GM21825 (cell line): ENCODE measurements at regions not wholly inside any gene's neighbourhood (a gene's known extent, or its start where the extent isn't known, plus 50 kb on each side); places are given as distances from the start of the nearest gene placed in this dataset.
"Not testable (repeated sequence)": the region's sequence is repeated elsewhere in the genome, so short reads cannot be mapped to it uniquely, and the experiment has no call there.

Experiments used
- ATAC-seq: cut with Tn5 transposase; IDR thresholded peaks from one replicate; pipeline ENCODE4 v1.9.1; 2021; ENCODE audit warnings: mild to moderate bottlenecking, moderate library complexity; ENCODE audit not compliant: unreplicated experiment

DNA sequence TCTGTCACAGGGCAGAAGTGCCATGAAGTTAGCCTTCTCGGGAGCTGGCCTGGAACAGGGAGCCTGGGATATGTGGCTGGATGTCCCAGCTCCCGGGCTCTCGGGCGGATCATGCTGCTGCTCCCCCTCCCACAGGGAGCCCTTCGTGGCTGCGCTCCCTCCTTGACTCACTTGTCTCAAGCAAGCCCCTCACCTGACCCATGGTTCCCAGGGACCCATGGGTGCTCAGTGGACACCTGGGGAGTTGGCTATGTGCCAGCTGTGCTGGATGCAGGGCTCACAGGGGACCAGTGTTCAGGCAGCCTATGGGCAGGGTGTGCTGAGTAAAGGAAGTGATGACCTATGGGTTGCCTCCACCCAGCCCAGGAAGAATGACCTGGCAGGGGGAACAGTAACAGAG lies 213.1 kb upstream of the SGCG start:
- ATAC-seq: no peak

DNA sequence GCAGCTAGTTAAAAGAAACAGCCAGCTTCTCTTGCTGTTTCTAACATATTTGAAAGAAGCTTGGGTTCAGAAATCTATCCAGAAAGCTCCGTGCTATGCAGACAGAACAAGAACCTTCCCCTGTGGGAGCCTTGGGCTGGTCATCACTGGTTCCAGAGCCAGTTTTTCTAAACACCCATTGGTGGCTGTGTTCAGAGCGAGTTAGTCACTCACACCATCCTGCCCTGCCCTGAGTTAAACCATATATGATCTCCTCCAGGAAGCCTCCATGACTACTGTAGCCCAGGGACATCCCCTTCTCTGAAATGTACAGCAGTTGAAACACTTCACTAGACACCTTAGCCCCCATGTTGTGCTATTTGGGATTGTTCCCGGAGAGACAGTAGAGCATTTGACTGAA lies 200.8 kb upstream of the SGCG start:
- ATAC-seq: no peak

DNA sequence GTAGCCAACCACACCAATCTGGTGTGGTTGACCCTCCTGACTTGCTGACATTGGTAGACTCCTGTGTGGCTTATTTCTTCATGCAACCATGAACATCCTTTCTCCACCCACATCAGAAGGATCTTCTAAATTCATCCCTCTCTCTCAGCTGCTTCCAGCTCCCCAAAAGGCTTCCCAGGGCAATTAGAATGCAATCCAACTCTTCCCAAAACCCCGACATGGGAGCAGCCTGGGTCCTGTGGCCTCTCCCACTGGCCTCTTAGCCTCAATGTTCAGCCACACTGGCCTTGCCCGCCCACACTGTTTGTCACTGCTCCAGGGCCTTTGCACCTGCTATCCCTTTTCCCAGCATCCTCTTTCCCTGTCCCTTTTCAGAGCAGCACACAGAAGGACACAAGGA lies 199.8 kb upstream of the SGCG start:
- no peak for ATAC-seq

DNA sequence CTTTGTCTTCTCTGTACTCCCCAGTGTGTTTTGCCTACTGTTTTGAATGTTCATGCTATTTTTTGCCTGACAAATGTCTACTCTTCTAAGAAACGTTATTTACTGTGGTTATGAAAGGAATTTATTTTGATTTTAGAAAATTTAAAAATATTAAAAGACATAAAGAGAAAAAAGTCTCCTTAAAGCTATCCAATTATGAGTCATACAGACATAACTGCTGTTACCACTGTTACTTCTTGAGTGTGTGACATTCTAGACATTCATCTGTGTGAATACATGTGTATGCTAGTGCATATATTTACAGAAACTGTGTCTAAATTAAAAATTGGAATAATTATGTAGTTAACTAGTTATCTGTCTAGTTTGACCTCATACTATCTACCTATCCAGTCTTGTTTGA lies 187.6 kb upstream of the SGCG start:
- no peak for ATAC-seq

DNA sequence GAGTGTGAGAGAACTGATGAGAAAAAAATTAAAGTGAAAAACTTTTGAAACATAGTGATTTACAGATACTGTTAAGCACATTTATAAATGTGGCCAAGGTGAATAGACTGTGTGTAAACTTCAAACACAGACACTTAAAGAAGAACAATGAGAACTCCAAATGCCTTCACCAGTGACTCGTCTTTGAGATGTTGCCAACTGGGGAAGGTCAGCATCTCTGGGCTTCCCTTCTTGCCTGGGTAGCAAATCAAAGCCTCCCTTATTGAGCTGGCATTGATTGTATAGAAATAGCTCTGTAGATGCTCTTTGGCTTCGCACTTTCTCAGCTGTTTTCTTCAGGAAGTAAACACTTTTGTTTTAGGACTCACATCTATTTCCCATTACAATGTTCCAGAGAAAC lies 177.3 kb upstream of the SGCG start:
- no peak for ATAC-seq

DNA sequence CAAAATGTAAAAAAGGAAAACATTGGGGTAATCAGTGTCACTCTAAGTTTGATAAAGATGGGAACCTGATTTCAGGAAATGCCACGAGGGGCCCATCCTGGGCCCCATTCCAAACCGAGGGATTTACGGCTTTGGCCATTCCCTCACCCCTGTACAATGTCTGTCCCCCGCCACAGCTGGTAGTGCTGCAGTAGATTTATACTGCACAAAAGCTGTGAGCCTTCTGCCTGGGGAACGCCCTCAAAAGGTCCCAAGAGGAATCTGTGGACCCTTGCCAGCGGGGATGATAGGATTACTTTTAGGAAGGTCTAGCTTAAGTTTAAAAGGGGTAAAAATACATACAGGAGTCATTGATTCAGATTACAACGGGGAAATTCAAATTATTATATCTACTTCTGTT lies 173.4 kb upstream of the SGCG start:
- ATAC-seq: no peak

DNA sequence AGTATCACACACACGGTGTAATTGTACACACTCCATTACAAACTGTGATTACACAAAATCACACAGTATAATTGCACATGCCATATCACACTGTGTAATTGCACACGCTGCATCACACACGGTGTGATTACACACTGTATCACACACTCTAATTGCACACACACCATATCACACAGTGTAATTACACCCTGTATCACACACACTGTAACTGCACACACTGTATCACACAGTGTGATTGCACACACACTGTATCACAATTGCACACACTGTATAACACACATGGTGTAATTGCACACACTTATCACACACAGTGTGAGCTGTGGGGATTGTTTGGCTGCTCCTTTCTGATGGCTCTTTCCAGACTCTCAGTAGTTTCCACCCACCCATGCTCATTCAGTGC lies 162.6 kb upstream of the SGCG start:
- no peak for ATAC-seq

DNA sequence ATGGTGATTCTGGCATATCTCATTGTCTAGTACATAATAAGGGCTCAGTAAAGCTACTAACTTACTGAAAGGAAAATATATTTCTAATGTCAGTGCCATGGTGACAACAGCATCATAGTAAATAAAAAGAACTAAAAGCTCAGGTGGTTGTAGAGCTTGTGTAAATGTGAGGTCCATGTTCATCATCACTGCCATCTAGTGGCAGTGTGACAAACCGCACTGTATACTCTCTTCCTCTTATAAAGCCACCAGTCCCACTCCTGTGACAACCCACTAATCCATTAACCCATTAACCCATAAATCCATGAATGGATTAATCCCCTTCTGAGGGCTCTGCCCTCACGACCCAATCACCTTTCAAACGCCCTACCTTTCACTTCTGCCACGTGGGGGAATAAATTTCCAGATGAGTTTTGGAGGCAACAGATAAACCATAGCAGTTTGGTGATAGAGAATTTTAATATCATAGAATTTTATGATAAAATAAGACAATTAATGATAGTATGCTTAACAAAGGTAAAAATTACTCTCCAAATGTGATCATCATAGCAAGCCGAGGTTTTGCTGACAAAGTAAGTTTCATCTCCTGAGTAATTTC lies 160.4 kb upstream of the SGCG start:
- ATAC-seq: no peak

DNA sequence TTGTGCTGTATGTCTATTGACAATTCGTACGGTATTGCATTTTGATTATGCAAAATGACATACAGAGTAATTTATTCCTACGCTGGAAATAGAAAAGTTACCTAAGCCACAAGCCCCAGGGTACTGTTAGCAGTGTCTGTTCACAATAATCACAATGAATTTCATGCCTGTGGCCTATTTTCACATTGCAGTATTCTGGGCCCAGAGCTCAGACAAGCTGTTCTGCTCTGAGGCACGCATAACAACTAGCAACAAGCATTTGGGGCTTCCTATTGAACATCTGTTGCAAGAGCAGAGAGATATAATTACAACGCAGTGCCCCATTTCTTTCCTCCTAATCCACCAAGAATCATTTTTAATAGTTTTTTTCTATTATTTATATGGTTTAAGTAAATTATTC lies 158.9 kb upstream of the SGCG start:
- no peak for ATAC-seq

DNA sequence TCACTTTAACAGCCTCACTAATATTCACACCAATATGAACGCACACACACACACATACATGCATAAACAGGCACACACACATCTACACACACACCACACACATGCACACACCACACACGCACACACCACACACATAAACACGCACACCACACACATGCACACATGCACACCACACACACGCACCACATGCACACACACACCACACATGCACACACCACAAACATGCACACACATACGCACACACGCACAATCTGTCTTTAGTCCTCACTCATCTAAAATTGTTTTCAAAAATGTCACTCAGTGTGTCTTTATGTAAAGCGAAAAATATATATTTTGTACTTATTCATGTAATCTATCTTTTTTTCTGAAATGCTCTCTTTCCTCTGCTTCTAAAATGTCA lies 158.1 kb upstream of the SGCG start:
- ATAC-seq: no peak

DNA sequence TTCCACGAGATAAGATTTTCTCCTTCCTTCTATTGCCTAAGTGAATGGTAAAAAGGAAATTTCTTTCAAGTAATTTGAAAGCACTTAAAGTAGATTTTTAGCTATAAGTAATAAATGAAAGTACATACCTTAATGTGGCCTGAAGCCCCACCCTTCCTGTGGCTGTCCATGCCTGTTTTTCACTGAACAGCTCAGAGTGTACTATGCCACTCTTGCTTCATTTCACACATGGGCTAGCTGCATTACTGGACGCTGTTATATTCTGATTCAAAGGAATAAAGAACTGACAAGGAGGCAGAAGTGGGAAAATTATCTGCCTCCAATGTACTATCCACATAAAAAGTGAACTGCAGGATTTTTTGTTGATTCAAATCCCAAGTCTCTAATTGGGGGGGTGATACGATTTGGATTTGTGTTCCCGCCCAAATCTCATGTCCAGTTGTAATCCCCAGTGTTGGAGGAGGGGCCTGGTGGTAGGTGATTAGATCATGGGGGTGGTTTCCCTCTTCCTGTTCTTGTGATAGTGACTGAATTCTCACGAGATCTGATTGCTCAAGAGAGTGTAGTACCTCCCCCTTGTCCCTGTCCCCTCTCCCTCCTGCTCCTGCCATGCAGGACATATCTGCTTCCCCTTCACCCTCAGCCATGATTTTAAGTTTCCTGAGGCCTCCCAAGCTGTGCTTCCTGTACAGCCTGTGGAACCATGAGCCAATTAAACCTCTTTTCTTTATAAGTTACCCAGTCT lies 154.7 kb upstream of the SGCG start:
- ATAC-seq: no peak

DNA sequence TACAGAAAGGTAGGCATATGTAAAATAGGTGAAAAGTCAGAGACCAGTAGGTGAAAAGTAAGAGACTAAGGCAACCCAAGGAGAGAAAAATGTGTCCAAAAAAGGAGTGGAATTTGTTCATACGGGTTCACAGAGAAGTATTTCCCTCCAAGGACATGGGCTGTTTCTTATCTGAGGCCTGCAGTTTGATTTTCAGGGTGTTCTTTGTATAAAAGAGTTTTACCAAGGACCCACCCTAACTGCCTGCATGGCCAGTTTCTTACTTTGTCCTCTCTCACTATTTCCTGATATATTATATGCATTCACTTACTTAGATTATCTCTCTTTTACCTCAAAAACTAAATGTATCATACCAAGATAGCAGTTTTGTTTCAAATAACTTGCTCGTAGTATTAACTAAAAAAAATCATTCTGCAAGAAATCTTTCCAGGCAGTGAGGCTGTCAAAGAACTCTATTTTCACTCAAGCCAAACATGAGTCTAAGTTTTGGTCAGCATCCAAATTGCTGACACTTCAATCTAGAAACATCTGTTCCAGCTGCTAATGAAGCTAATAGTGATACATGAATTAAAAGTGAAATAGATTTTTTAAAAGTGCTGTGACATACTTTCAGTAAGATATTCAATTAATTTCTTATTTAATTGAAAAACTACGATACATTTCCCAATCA lies 141.4 kb upstream of the SGCG start:
- no peak for ATAC-seq

DNA sequence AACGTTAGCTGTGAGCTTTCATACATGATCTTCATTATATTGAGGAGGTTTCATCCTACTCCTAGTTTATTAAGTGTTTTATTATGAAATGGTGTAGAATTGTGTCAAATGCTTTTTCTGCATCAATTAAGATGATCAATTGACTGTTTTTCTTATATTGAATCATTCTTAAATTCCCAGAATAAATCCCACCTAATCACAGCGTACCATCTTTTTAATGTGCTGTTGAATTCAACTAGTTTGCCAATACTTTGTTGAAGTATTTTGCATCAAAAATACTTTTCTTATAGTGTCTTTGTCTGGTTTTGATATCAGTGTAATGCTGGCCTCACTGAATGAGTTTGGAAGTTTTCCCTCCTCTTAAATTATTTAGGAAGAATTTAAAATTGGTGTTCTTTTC lies 138.6 kb upstream of the SGCG start:
- no peak for ATAC-seq

DNA sequence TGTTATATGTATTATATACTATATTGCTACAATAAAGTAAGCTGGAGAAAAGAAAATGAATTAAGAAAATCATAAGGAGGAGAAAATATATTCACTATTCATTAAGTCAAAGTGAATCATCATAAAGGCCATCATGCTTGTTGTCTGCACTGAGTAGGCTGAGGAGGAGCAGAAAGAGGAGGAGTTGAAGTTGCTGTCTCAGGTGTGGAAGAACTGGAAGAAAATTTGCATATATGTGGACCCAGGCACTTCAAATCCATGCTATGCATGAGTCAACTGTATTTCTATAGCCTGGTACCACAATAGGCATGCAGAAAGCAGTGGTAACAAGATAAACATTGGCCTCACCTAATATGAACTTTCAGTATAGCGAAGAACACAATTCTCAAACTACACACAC lies 135.9 kb upstream of the SGCG start:
- ATAC-seq: no peak

DNA sequence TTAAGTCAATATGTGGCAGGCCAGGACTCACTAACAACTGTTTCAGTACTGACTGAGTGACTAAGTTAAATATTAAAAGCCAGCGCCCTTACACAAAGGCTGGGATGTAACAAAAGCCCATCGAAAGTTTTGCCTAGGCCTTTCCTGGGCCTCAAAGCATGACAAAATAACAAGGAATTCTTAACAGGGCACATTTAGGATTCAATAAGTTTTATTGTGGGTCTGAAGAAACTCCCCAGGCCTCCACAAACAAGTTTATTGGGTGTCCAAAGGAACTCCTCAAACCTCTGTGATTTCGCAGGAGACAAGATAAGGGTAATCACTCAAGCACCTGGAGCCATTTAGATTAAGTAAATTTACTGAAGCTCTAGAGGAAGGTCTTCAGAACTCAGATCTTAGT lies 130.7 kb upstream of the SGCG start:
- no peak for ATAC-seq

DNA sequence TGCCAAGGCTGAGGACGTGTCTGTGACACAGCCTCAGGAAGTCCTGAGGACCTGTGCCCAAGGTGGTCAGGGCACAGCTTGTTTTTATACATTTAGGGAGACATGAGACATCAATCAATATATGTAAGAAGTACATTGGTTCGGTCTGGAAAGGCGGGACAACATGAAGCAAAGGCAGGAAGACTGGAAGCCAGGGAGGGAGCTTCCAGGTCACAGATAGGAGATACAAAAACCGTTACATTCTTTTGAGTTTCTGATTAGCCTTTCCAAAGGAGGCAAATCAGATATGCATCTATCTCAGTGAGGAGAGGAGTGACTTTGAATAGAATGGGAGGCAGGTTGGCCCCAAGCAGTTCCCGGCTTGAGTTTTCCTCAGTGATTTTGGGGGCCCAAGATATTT lies 127.1 kb upstream of the SGCG start:
- ATAC-seq: not testable (repeated sequence)

DNA sequence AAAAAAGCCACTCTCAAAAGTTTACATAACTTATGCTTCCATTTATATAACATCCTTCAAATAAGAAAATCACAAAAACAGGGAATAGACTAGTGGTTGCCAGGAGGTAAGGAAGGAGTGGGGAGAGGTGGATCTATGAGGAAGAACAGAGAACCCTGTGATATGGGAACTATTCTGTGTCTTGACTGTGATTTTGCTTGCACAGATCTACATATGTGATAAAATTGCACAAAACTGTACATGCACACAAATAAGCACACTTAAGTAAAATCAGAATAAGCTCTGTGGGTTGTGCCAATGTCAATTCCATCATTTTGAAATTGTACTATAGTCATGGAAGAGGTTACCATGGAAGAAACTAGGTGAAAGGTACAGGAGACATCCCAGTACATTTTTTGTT lies 121.6 kb upstream of the SGCG start:
- ATAC-seq: no peak

DNA sequence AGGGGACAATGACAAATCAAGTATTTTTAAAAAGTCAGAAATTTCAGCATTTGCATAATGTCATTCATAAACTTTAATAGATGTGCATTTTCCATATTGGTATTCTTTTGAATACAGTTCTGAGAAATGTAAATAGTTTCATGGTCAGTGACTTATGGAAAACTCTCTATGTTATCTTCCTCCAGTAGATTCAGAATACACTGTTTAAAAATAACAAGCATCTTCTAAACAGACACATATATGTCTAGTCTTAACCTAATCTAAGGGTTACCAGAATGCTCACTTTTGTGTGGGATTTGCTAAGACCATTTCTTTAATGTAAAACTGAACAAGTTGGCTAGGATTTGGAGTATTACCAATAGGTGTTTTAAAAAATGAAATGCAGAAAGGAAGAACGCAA lies 119.8 kb upstream of the SGCG start:
- ATAC-seq: no peak

DNA sequence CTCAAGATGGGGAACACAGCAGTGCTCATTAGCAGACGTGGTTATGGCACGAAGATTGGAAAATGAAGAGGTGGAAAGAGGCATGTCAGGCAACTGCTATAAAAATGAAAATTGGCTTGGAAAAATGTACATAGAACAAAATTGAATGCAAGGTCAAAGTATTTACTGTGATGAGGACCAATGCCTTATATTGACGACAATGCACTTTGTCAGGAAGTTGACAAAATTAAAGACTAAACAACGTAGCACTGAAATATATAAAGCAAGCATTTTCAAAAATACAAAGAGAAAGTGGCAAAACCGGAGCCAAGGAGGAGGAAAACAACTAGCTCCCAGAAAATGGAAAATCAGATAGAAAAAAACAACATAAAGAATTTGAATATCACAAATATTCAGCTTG lies 113.7 kb upstream of the SGCG start:
- no peak for ATAC-seq

DNA sequence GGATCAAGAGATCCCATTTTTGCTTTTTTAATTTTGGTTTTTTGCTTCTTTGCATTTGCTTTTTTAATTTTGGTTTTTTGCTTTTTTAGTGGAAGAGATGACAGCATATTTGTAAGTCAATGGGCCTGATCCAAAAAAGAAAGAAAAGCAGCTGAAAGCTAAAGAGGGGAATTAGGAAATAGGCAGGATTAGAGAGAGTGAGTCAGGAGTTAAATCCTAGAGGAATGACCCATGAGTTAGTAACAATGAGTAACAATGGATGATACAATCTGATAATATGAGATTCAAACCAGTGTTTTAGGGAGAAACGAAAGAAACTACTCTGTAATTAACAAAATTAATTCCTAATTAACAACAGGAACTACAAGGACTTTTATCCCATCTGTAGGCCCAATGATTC lies 111.2 kb upstream of the SGCG start:
- no peak for ATAC-seq

DNA sequence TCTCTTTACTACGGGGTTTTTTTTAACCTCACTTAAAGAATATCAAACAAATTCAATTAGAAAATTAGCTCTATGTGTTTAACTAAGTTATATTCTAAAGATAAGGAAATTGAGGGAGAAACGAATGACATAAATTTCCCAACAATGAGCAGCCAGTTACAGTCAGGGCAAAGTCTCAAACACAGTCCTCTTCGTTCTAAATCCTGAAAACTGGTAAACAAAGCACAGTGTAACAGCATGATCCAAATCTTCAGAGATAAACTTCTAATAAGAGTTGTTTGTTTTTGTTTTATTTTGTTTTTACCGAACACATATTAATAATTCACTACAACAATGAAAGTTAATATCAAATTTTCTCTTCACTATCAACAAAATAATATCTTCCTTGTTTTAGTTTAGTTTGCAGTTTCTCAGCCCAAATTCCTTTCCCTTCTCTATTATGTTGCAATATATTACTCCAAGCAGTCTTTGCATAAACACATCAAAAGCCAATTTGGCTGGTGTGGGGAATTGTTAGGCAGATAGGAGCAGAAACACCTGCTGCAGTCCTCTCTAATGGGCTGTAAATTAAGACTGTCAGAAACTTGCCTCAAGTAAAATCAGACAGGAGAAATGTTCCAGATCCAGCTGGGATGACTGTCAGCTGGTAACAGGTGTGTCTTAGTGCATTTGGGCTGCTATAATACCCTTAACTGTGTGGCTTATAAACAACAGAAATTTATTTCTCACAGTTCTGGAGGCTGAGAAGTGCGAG lies 106.5 kb upstream of the SGCG start:
- ATAC-seq: no peak

DNA sequence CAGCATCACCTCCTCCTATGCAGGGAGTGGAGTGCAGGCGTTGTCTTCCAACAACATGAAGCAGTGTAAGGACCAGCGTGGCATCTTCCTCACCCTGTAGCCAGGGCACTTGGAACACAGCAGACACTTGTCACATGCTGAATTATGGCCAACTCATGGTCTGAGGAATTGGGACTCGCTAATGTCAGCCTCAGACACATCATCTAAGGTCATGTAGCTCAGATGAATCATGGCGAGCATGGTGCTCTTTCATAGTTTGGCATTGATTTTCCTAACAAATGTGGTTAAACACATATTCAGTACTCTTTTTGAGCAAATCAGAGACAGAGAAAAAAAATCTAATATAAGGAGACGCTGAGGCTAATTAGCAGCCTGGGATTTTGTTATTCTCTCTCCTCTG lies 99.6 kb upstream of the SGCG start:
- no peak for ATAC-seq
